Kidney epithelial cell (primary cell): ENCODE measurements at regions not wholly inside any gene's neighbourhood (a gene's known extent, or its start where the extent isn't known, plus 50 kb on each side); places are given as distances from the start of the nearest gene placed in this dataset.

Experiments used
- DNase-seq: peaks from one replicate; pipeline ENCODE4 v3.0.0-alpha.2; 2010; ENCODE audit warnings: low read depth
- H3K27me3 ChIP-seq: 2 replicates; pipeline ENCODE4 v1.6.0; 2011; ENCODE audit warnings: low read length; ENCODE audit not compliant: control insufficient read depth, insufficient read depth
- H3K36me3 ChIP-seq: 2 replicates; pipeline ENCODE4 v1.5.1; 2011; ENCODE audit warnings: low read length; ENCODE audit not compliant: control insufficient read depth, insufficient read depth
- H3K4me3 ChIP-seq: 2 replicates; pipeline ENCODE4 v1.5.1; 2011; ENCODE audit warnings: low read depth, mild to moderate bottlenecking, control low read depth, low read length
- TF ChIP-seq, protein P1 (sequence below): IDR thresholded peaks from 2 replicates; pipeline ENCODE4 v1.5.1; 2011; ENCODE audit warnings: mild to moderate bottlenecking, moderate library complexity, low read length, control low read depth, inconsistent platforms; ENCODE audit not compliant: insufficient read depth, poor library complexity, severe bottlenecking

DNA sequence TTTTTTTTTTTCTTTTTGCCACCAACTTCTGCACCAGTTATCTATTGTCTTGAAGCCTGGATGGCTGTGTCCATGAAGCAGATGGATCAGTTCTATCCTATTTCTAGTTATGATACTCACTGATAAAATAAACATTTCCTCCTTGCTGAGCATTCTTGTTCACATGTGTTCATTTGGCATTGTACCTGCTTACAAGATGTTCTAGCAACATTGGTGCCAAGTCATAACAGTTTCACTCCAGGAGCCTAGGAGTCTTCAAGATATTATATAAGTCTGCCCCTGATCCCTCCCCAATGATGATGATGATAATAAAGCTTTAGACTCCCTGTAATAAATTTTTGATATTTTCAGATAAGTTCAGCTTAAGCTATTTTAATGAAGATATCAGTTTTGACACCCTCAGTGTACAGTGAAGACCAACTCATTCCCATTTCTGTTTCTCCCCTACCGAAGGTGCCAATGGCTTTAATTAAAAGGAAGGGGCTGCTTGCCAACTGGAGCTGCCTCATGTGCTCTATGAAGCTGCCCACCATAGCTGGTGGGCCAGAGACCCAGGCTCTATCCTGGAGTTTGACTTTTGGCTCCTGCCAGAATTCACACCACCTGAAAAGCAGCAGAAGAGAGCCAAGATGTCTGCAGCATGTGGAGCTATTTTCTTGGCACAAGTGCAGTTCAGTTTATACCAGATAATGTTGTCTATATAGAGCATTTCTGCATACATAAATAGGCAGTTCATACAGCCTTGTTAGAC, 265.4 kb upstream of the TET2 start:
- Histone ChIP-seq H3K4me3 (no peak overlapping the region), H3K27me3 (no peaks in the 10 kb centered on the region), H3K36me3 (no peaks in the 10 kb centered on the region)
- DNase-seq: no peak
- TF ChIP-seq, protein P1, sequence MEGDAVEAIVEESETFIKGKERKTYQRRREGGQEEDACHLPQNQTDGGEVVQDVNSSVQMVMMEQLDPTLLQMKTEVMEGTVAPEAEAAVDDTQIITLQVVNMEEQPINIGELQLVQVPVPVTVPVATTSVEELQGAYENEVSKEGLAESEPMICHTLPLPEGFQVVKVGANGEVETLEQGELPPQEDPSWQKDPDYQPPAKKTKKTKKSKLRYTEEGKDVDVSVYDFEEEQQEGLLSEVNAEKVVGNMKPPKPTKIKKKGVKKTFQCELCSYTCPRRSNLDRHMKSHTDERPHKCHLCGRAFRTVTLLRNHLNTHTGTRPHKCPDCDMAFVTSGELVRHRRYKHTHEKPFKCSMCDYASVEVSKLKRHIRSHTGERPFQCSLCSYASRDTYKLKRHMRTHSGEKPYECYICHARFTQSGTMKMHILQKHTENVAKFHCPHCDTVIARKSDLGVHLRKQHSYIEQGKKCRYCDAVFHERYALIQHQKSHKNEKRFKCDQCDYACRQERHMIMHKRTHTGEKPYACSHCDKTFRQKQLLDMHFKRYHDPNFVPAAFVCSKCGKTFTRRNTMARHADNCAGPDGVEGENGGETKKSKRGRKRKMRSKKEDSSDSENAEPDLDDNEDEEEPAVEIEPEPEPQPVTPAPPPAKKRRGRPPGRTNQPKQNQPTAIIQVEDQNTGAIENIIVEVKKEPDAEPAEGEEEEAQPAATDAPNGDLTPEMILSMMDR: no peak

DNA sequence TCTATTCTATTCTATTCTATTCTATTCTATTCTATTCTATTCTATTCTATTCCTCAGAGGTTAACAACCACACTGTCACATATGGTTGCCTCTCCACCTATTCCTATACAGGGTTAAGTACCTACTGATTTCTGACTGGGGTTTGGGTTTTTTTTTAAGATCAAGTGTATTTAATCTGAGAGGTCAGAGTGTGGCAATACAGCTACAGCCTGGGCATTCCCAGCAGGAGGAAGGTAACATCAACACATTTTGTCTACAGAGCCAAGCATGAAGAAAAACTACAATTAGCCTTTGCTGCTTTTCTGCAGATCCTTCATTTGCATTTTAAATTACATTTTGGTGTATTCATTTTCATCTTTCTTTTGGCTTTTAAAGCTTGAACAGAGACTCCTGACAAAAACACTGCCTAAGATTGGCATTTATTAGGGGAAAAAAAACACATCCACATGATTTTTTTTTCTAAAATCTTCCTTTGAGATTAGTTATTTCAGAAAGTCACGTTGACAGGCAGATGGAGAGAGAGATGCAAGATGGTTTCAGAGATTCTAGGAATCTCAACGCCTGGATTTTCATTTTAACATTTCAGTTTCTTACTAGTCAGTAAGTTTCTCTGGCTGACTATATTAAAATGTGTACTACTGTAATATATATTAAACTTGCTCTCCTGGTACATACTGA, 255.9 kb upstream of the TET2 start:
- TF ChIP-seq, protein P1: no peak
- DNase-seq: no peak
- Histone ChIP-seq H3K36me3 (no peaks in the 10 kb centered on the region), H3K27me3 (no peaks in the 10 kb centered on the region), H3K4me3 (no peak overlapping the region)

DNA sequence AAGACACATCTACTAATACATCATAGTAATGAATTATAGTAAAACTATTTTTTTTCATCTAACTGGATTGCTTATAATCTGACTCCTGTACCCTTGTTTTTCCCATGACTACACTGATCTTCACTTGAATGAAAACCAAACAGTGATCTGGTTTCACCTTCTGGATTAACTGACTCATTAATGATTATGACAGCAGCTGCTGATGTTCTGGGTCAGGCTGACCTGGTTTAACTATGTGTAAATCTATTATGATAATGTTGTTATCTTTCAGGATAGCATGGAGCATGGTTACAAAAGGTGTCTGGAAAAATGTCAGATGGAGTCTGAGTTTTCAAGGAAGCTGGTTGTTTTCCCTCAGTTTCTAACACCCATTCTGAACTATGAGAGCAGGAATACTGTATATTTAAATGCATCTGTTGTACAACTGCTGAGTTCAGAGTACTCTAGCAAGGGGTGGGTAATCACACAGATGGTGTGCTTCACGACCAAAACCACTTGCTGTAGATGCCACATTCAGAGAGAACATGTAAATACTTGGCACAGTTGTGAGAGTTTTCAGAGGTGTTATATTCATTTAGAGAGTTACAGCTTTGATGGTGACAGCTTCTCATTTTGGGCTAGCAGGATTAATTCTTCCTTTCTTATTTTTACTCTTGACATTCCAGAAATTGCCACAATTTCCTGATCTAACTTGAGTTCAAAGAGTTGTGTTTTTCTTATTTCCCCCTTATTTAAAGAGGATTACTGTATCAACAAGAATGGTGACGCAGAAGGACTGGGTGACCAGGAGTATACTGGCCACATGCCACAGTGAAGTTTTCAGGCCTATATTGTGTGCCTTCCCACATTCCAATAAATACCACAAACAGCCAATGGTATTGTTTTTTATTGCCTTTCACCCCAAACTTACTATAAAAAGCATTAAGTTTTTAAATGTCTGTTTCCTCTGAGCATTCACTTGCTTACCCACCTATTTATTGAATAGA, 249.7 kb upstream of the TET2 start:
- Histone ChIP-seq H3K36me3 (no peaks in the 10 kb centered on the region), H3K4me3 (no peak overlapping the region), H3K27me3 (no peaks in the 10 kb centered on the region)
- DNase-seq: no peak
- TF ChIP-seq, protein P1: no peak

DNA sequence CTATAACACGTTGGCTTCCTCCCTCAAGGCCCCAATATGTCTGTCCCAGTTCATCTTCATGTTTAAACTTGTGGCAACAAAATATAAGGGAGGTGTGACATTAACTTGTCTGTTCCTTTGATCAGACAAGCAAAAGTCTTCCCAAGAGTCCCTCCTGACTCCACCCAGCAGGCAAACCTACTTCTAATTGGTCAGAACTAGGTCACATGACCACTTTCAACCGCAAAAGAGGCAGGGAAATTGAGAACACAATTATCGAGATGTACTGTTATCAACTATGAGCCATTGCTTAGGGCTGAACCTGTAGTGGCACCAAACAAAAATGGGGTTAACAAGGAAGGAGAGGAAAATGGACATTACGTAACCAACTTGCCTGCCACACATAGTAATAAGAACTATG, 246.8 kb upstream of the TET2 start:
- no peak for DNase-seq
- no peak overlapping the region for H3K4me3 ChIP-seq
- H3K36me3 ChIP-seq: no peaks in the 10 kb centered on the region
- no peaks in the 10 kb centered on the region for H3K27me3 ChIP-seq
- TF ChIP-seq, protein P1: no peak

DNA sequence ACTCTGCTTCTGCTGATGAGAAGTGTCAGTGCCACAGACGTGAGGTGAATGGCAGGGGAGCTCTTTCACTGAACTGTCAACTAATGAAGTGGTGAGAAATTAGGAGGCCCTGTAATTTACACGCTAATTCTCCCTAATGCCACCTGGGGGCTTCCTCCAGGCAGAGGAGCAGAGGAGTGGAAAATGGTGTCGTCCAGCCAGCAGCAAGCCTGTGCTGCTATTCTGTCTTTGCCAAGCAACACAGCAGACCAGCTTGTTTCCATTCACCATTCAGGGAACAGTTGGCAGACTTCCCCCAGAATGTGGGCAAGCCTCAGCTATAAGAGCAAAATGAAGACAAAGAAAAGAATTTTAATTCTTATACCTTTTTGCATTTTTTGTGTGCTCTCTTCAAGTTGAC, 245.2 kb upstream of the TET2 start:
- H3K36me3 ChIP-seq: no peaks in the 10 kb centered on the region
- DNase-seq: no peak
- TF ChIP-seq, protein P1: no peak
- no peak overlapping the region for H3K4me3 ChIP-seq
- no peaks in the 10 kb centered on the region for H3K27me3 ChIP-seq
